ENCODE measurements at regions not wholly inside any gene's neighbourhood (a gene's known extent, or its start where the extent isn't known, plus 50 kb on each side); places are given as distances from the start of the nearest gene placed in this dataset.
A peak's percentile ranks its signal among the peaks of the same experiment; 100 is the strongest.

- no peak for DNase-seq
- intact Hi-C loops (cut with DNase I): no loop called here
Measured at GRCh38 chr1:187228790-187229189, 400.0 kb downstream of the PLA2G4A start.

- DNase-seq: no peak
- intact Hi-C loops (cut with DNase I): no loop called here
Measured at GRCh38 chr1:187229496-187229895, 400.7 kb downstream of the PLA2G4A start.

- intact Hi-C loops (cut with DNase I): no loop called here
Measured at GRCh38 chr1:187234706-187235105, 406.0 kb downstream of the PLA2G4A start.

GRCh38 chr1:187236199-187236598 lies 407.4 kb downstream of the PLA2G4A start:
- intact Hi-C loops (cut with DNase I): no loop called here
- DNase-seq: no peak

More at GRCh38 chr1:187234706-187235105, 406.0 kb downstream of the PLA2G4A start:
- DNase-seq: no peak

- no peak for DNase-seq
- intact Hi-C loops (cut with DNase I): no loop called here
Measured at GRCh38 chr1:187236676-187237075, 407.9 kb downstream of the PLA2G4A start.

GRCh38 chr1:187237542-187237941 lies 408.8 kb downstream of the PLA2G4A start:
- no peak for DNase-seq

GRCh38 chr1:187241971-187242370 lies 413.2 kb downstream of the PLA2G4A start:
- intact Hi-C loops (cut with DNase I): no loop called here
- no peak for DNase-seq

More at GRCh38 chr1:187237542-187237941, 408.8 kb downstream of the PLA2G4A start:
- intact Hi-C loops (cut with DNase I): no loop called here

- intact Hi-C loops (cut with DNase I): no loop called here
- no peak for DNase-seq
Measured at GRCh38 chr1:187244623-187245022, 415.9 kb downstream of the PLA2G4A start.

GRCh38 chr1:187245201-187245600 lies 416.5 kb downstream of the PLA2G4A start:
- intact Hi-C loops (cut with DNase I): no loop called here
- DNase-seq: no peak

GRCh38 chr1:187249196-187249595 lies 420.4 kb downstream of the PLA2G4A start:
- intact Hi-C loops (cut with DNase I): no loop called here
- DNase-seq: no peak

GRCh38 chr1:187252923-187253322 lies 424.2 kb downstream of the PLA2G4A start:
- intact Hi-C loops (cut with DNase I): no loop called here
- DNase-seq: no peak

GRCh38 chr1:187257476-187257875 lies 428.7 kb downstream of the PLA2G4A start:
- no peak for DNase-seq
- intact Hi-C loops (cut with DNase I): no loop called here

- intact Hi-C loops (cut with DNase I): no loop called here
- peak in 1 of 10 donors; percentile 5 for DNase-seq
Measured at GRCh38 chr1:187261637-187262036, 432.9 kb downstream of the PLA2G4A start.

GRCh38 chr1:187262731-187263130 lies 434.0 kb downstream of the PLA2G4A start:
- intact Hi-C loops (cut with DNase I): no loop called here
- no peak for DNase-seq

GRCh38 chr1:187264995-187265602 lies 436.4 kb downstream of the PLA2G4A start:
- intact Hi-C loops (cut with DNase I): no loop called here
- peak in 5 of 10 donors; percentile 35 to 85 (median 50) for DNase-seq

GRCh38 chr1:187266051-187266450 lies 437.3 kb downstream of the PLA2G4A start:
- intact Hi-C loops (cut with DNase I): no loop called here
- DNase-seq: no peak

GRCh38 chr1:187267827-187268226 lies 439.1 kb downstream of the PLA2G4A start:
- DNase-seq: no peak
- intact Hi-C loops (cut with DNase I): no loop called here

GRCh38 chr1:187270256-187270655 lies 441.5 kb downstream of the PLA2G4A start:
- intact Hi-C loops (cut with DNase I): no loop called here
- no peak for DNase-seq

- no peak for DNase-seq
- intact Hi-C loops (cut with DNase I): no loop called here
Measured at GRCh38 chr1:187275346-187275745, 446.6 kb downstream of the PLA2G4A start.

GRCh38 chr1:187275985-187276575 lies 447.3 kb downstream of the PLA2G4A start:
- intact Hi-C loops (cut with DNase I): no loop called here
- DNase-seq: no peak

- intact Hi-C loops (cut with DNase I): no loop called here
Measured at GRCh38 chr1:187276677-187277076, 447.9 kb downstream of the PLA2G4A start.

GRCh38 chr1:187280031-187280430 lies 451.3 kb downstream of the PLA2G4A start:
- no peak for DNase-seq
- intact Hi-C loops (cut with DNase I): no loop called here

More at GRCh38 chr1:187276677-187277076, 447.9 kb downstream of the PLA2G4A start:
- no peak for DNase-seq
